GM18498 (cell line): ENCODE measurements at regions not wholly inside any gene's neighbourhood (a gene's known extent, or its start where the extent isn't known, plus 50 kb on each side); places are given as distances from the start of the nearest gene placed in this dataset.
"Not testable (repeated sequence)": the region's sequence is repeated elsewhere in the genome, so short reads cannot be mapped to it uniquely, and the experiment has no call there.

Experiments
- ATAC-seq: cut with Tn5 transposase; IDR thresholded peaks from one replicate; pipeline ENCODE4 v1.9.1; 2021; ENCODE audit warnings: mild to moderate bottlenecking, moderate library complexity; ENCODE audit not compliant: unreplicated experiment

DNA sequence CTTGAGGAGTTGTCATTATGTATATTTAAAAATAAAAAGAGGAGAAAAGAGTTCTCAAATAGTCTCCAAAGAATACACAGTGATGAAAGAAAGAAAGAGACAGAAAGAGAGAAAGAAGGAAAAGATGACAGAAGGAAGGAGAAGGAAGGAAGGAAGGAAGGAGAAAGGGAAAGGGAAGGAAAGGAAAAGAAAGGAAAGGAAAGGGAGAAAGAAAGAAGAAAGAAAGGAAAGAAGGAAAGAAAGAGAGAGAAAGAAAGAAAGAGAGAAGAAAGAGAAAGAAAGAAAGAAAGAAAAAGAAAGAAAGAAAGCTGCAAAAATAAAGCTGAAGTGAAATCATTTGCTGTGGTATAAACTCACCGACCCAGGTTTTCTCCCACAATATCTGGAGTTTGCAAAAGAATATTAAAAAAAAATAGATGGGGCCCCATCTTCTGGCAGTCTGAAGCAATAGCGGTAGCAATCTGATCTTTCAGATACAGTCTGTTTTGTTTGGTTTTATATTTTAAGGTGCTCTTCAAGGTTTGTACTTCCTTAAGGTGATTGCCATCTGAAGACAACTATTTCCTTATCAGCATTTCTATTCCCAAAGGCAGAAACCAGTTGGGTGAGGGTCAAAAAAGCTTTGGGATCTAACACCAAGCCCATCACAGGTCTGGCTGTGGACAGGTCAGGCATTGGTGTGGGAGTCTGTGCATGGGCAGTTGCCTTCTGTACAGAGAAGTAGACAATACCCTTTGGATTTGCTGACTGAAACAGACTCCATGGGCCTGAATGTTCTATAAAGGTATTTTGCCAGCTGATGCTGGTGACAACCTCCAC, 160.4 kb downstream of the CPEB2 start:
- ATAC-seq: peak; percentile 72

DNA sequence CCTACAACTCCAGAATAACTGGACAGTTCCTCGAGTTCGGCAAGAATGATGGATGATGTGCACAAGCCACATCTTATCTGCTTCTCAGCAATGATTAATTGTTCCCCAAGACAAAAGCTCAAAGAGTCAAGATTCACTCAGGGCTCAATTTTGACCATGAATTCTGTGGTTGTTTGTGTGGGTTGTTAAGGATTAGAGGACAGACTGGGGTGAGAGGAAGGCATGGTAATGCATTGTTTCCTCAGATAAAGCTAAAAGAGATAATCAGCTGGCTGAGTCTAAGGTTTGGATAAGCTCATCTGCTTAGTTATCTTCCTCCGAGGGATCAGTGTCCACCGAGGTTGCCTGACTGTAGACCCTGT, 161.0 kb downstream of the CPEB2 start:
- no peak for ATAC-seq

DNA sequence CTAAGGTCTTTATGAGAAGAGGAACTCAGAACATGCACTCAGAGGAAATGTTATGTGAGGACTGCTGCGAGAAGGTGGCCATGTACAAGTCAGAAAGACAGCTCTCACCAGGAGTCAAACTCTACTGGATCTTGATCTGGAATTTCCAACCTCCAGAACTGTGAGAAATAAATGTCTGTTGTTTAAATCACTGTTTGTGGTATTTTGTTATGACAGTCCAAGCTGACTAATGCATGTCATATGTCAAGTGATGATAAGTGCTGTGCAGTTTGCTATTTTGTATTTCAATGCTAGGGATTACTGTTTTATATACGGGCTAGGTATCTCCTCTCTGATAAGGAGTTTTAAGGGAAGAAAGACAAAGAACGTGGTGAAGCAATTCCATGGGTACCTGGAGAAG, 162.3 kb downstream of the CPEB2 start:
- ATAC-seq: no peak

DNA sequence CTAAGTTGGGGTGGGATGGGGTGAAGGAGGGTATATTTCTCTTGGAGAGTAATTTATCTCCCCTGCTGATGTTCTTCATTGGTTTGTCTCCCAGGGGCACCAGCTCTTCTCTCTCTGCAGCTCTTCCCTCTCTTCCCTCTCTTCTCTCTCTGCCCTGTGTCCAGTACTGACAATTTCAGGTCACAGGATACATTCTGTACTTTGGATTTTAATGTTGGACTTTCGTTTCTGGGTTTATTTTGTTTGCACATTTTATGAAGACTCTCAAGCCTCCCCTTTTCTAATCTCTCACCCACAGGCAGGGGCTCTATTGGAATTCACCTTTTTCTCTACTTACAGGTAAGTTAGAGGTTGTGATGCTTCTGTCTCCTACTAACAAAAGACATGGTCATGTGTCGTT, 165.5 kb downstream of the CPEB2 start:
- no peak for ATAC-seq

DNA sequence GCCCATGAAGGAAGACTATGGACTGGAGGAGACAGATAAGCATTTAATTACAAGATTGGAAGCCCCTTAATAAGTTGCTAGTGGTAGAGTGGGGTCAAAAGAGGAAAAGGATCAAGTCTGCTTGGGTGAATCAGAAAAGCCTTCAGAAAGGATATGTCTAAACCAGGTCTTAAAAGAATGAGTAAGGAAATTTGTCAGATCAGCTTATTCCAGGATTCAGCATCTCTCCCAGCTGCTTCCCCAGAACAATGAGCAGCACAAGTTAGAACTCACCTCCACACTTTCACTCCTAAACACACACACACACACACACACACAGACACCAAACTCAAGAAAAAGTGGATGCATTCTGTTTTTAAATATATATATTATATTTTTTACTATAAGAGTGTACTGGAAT, 166.5 kb downstream of the CPEB2 start:
- no peak for ATAC-seq

DNA sequence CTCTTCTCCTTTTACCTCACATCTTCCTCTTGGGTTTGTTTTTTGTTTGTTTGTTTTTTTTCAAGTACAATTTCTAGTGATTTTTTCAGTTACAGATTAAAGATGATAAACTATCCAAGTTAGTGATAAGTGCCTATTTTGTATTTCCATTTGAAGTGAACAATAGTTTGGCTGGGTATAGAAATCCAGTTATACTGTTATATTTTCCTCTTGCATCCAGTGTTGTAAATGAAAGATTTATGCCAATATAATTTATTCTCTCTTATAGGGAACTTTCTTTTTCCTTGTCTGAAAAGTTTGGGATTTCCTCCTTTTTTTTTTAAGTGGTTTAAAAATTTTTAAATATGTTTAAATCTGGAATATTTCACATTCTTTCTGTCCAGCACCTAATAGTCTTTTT, 169.4 kb downstream of the CPEB2 start:
- ATAC-seq: no peak

DNA sequence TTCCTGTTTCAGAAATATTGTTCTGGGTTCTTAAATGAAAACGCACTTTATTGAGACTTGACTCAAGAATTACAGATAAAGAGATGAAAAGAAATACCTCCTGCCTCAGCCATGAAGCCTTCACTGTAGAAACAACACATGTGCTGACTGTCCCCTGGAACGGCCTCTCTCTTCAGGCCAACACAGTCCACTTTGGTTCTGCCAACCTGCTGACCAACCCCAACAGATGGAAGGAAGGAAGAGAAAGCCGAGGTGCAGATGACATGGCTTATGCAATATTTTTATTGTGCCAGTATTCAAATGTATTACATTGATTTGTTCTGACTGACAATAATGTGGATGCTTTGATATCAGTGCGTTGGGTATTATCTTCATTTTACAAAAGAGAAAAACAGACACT, 171.0 kb downstream of the CPEB2 start:
- no peak for ATAC-seq

DNA sequence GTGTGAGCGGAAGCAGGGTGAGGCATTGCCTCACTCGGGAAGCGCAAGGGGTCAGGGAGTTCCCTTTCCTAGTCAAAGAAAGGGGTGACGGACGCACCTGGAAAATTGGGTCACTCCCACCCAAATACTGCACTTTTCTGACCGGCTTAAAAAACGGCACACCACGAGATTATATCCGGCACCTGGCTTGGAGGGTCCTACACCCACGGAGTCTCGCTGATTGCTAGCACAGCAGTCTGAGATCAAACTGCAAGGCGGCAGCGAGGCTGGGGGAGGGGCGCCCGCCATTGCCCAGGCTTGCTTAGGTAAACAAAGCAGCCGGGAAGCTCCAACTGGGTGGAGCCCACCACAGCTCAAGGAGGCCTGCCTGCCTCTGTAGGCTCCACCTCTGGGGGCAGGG, 171.9 kb downstream of the CPEB2 start:
- ATAC-seq: not testable (repeated sequence)

DNA sequence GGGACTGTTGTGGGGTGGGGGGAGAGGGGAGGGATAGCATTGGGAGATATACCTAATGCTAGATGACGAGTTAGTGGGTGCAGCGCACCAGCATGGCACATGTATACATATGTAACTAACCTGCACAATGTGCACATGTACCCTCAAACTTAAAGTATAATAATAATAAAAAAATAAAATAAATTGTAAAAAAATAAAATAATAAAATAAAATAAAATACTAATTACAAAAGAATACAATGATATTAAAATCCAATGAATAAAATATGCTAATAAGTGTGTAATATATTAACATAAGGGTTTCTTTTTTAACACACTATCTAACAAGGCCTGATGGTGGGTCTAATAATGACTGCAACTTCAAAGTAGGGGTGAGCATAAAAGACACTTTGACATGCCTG, 177.6 kb downstream of the CPEB2 start:
- not testable (repeated sequence) for ATAC-seq

DNA sequence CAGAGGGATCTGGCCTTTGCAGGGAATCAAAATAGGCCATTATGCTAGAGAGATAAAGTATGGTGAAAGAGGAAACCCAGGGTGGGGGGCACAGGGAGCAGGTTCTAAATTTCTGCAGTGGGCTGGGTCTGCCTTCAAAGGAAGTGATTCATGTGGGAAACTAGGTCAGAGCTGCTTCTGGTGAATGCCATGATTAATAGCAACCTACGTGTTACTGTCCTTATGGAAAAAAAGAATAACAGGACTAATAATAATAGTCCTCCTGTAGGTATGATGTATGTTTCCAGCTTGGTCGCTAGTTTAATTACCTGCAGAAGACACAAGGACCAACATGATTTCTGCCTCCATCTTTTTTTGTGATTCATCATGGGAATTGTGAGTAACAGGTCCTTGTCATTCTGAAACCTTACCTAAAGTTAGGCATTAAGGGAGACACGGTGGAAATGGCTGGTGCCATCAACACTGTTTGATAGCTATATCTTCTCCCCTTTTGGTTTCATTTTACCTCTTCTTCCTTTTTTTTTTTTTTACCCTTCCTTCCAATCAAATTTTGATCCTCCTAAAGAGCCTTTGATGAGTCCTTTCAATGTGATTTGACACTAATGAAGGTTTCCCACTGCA, 180.4 kb downstream of the CPEB2 start:
- ATAC-seq: peak; percentile 58

DNA sequence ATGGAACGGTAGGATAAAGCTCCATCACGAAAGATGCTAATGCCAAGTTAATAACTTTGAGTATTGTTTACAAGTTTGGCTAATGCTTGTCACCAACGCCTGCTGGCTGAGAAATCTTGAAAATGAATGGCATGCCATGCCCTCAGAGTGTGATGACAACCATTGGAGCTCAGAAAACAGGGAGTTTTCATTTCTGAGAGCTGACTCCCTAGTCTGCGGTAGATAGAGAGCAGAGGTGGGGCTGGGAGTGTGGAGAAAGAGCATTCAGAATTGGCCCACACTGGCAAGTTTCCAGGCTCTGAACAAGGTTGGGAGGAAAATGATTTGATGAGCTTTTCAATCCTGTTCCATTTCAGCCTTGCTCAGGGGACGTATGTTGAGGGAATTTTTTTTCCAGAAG, 183.9 kb downstream of the CPEB2 start:
- no peak for ATAC-seq

DNA sequence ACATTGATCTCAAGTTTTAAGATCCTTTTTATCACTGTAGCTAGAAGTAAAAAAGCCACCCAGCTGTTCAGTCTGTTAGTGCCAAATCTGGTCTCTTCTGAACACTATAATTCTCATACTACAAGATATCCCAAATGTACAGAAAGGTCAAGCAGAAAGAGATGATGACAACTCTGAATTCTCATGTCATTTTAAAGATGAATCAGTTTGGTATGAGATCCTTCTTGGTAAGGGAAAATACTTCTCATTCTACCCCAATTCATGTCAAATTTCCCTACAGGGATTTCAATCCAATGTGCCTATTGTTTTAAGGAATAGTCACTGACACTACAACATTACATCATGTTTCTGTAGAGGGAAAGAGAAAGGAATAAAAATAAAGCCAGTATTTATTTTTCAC, 184.5 kb downstream of the CPEB2 start:
- no peak for ATAC-seq

DNA sequence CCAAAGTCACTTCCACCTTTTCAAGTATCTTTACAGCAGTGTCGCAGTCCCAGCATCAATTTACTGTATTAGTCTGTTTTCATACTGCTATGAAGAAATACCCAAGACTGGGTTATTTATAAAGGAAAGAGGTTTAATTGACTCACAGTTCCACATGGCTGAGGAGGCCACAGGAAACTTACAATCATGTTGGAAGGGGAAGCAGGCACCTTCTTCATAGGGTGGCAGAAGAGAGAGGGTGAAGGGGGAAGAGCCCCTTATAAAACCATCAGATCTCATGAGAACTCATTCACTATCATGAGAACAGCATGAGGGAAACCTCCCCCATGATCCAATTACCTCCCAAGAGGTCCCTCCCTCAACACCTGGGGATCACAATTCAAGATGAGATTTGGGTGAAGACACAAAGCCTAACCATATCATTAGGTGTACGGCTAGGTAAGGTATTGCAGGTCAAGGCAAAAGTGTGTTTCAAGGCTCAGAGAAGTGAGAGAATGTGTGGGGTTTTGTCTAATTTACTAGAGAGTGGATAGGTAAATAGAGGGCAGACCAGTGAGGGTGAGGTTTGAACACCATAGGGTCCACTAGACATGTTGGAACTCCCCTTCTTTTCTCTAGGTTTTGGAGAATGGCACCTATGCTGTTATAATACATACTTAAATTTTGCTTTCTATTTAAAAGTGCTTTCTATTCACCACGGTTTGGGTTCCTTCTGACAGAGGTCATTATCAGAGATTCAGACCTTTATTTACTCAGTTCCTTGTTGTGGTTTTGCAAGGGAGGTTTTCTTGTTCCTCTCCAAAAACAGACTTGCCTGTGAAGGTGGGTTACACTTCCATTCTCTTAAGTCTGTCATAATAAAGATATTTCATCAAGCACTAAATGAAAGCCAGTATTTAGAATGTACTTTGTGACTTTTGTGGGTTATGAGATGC, 186.6 kb downstream of the CPEB2 start:
- ATAC-seq: peak; percentile 80

DNA sequence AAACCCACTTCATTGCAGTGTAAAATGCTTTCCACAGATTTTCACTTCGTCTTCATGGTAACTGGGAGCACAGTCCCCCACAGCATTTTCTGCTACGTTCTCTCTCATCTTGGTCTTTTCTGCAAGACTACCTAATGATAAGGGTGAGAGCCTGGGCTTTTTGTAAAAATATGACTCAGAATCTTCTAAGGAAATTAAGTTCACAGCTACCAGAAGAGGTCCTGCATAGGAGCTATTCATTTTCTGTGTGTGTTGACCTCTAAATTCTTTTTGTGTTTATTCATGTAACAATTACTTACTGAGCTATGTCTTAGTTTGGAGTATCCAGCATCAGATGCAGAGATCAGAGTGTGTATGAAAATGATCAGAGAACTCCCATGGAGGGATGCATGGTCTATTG, 192.2 kb downstream of the CPEB2 start:
- no peak for ATAC-seq

DNA sequence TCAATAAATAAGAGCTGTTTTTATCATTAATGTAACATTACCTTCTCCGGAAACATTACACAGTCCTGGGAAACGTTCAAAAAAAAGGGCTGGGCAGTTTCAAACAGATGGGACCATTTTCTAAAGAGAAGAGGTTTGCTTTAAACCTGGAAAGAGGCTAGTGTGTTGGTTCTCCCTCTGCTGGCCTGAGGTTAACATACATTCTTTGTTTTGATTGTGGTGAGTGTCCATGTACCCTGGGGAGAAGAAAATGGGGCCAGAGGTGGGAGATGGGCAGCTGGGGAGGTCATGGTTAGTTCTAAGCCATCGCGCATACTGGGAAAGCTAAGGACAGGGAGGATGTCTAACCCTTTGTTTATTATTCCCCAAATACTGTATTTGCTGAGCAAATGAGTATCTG, 194.7 kb downstream of the CPEB2 start:
- ATAC-seq: no peak

DNA sequence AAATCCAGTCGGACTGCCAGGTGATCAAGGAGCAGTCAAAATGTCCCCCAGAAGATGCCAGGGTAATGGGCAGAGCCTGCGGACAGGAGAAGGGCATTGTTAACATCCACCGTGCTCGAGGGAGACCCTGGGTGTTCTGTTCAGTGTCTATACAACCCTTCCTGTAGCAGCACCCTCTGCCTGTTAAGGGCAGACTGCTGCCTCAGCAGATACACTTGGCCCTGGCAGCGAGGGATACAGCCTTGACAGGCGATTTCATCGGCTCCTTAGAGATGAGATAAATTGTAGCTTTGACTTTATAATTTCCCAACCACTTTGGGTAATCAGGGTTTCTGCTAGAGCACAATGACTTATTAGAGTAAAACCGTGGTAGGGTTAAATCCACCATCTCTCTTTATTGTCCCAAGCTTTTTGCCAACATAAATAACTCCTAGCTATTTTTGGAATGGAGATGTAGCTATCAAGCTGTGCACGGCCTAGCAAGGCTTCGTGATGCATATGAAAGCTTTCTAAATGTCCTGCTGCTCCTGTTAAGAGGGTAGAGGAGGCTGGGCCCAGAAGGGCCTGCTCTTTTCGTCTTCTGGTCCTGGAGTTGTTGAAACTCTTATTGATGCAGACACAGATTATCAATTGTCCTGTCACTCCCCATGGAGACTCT, 195.9 kb downstream of the CPEB2 start:
- no peak for ATAC-seq

DNA sequence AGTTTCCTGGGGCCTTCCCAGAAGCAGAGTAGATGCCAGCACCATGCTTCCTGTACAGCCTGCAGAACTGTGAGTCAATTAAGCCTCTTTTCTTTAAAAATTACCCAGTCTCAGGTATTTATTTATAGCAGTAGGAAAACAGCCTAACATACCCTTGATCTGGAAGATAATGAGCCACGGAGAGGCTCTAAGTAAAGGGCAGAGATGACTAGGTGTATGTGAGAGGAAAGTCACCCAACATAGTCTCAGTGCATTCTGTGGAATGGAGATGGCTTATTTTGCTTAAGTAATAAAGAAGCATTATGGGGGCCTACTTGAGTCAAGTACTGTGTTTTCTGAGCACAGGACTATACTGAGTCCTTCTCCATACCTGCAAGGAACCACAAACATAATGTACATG, 199.5 kb downstream of the CPEB2 start:
- ATAC-seq: no peak

DNA sequence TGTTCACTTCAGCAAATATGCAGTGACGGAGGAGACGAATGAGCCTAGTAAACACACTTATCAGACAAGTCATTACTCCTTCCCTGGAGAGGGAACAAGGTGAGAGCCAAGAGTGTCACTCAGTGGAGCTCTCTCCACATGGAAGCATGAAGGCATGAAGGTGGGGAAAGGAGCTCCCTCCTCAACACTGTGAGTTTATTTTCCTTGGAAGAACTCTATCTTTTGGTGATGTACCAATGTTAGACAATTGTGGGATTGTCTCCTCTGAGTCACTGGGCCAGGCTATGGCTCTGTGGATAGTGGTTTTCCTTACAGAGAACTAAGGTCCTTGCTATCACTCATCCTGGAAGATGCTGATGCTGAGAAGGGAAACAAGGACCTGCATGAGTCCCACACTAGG, 200.2 kb downstream of the CPEB2 start:
- ATAC-seq: no peak

DNA sequence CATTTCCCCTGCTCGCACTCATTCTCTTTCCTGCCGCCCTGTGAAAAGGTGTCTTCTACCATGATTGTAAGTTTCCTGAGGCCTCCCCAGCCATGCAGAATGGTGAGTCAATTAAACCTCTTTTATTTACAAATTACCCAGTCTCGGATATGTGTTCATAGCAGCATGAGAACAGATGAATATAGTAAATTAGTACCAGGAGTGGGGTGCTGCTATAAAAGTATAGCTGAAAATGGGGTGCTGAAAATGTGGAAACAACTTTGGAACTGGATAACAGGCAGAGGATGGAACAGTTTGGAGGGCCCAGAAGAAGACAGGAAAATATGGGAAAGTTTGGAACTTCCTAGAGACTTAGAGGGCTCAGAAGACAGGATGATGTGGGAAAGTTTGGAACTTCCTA, 204.2 kb downstream of the CPEB2 start:
- ATAC-seq: not testable (repeated sequence)

DNA sequence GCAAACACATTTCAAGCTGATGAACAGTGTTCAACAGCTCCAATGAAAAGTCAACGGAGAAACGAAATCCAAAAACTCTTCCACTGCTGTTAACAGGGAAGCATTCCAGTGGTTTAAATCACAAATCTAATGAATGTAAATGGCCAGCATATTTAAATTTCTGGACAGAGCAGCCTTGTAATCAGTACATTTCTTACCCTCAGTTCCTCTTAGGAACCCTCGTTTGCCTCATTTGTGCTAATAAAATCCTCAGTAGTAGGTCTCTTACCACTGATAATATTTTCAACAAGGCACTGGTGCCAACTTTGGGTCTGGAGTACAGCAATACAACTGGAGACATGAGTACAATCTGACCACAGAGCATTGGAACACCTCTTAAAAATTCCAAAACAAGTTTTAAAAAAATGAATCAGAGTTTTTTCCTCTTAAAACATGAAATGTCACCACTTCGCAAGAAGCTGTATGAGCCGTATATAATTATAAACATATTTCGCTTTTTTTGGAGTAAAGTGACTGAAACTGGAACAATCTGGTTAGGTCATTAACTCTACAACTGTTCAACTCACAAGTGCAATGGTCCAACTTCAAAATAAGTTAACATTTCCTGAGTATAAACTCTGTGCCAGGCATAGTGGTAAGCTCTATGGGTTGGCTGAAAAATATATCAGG, 211.2 kb downstream of the CPEB2 start:
- ATAC-seq: no peak

DNA sequence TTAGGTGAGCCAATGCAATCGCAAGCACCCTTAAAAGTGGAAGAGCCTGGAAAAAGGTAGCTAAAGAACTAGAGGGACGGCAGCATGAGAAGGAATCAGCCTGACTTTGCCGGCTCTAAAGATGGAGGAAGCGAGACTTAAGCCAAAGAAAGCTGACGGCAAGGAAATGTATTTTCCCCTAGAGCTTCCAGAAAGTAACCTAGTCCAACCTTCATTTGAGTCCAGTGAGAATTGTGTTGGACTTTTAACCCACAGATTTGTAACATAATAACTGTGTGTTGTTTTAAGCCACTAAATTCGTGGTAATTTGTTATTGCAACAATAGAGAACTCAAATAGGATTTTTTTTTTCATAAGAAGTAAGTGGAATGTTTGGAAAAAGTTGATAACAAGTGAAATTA, 212.7 kb upstream of the C1QTNF7 start:
- ATAC-seq: no peak
